Aorta (tissue), 5 donors: ENCODE measurements at regions not wholly inside any gene's neighbourhood (a gene's known extent, or its start where the extent isn't known, plus 50 kb on each side); places are given as distances from the start of the nearest gene placed in this dataset.

Experiments used
- ATAC-seq: fragments of 200-7000 bp; cut with Tn5 transposase; one replicate; pipeline ENCODE4 v1.9.1; 2022; ENCODE audit warnings: moderate library complexity; ENCODE audit not compliant: low FRiP score
- DNase-seq, 2 donors: peaks; one replicate each; pipeline ENCODE4 v3.0.0-alpha.2; 2020
- H3K27ac ChIP-seq, 2 donors: one replicate each; pipeline ENCODE4 v1.5.1; 2013; ENCODE audit warnings: low read length in 2 of 2, mild to moderate bottlenecking in 2 of 2, moderate library complexity in 2 of 2, control low read depth in 1 of 2, inconsistent platforms in 1 of 2, low read depth in 1 of 2
- H3K27me3 ChIP-seq, 2 donors: one replicate each; pipeline ENCODE4 v1.6.1; 2013; ENCODE audit warnings: control low read depth in 1 of 2, low read length in 1 of 2, mild to moderate bottlenecking in 1 of 2, moderate library complexity in 1 of 2; ENCODE audit not compliant: insufficient read depth in 2 of 2, control insufficient read depth in 1 of 2
- H3K36me3 ChIP-seq, 2 donors: one replicate each; pipeline ENCODE4 v1.6.1; 2013; ENCODE audit warnings: control low read depth in 1 of 2, low read length in 1 of 2, mild to moderate bottlenecking in 1 of 2; ENCODE audit not compliant: insufficient read depth in 2 of 2, control insufficient read depth in 1 of 2
- H3K4me1 ChIP-seq, 2 donors: one replicate each; pipeline ENCODE4 v1.6.1; 2013; ENCODE audit warnings: low read length in 2 of 2, control low read depth in 1 of 2, mild to moderate bottlenecking in 1 of 2, moderate library complexity in 1 of 2; ENCODE audit not compliant: insufficient read depth in 2 of 2, control insufficient read depth in 1 of 2
- H3K4me3 ChIP-seq, 2 donors: one replicate each; pipeline ENCODE4 v1.5.1; 2013; ENCODE audit warnings: low read length in 2 of 2, control low read depth in 1 of 2, mild to moderate bottlenecking in 1 of 2
- H3K9me3 ChIP-seq: one replicate; pipeline ENCODE4 v1.6.1; 2013; ENCODE audit warnings: mild to moderate bottlenecking, low read length; ENCODE audit not compliant: control insufficient read depth
- WGBS, 2 donors: extraction: QIAGEN DNeasy Blood & Tissue Kit; methylation state at CpG; one replicate each; pipeline ENCODE4 v1.1.7; 2013; 5-methylcytosine and 5-hydroxymethylcytosine counted together
- intact Hi-C, 2 donors: fragments of 100-400 bp; cut with DNase I; formaldehyde crosslinking; loops; one replicate each; pipeline versions ENCODE4 v1.14.2 to v1.15.0; 2022
- donor health status: healthy with polysubstance abuse.
- donor health status: Bipolar disorder and iron deficiency.
- donor health status: DM: no; HTN: no; CAD: no.
- donor health status: DM: no; HTN: no; CAD: no.
- donor health status: DM: yes; HTN: yes; CAD: no.

DNA sequence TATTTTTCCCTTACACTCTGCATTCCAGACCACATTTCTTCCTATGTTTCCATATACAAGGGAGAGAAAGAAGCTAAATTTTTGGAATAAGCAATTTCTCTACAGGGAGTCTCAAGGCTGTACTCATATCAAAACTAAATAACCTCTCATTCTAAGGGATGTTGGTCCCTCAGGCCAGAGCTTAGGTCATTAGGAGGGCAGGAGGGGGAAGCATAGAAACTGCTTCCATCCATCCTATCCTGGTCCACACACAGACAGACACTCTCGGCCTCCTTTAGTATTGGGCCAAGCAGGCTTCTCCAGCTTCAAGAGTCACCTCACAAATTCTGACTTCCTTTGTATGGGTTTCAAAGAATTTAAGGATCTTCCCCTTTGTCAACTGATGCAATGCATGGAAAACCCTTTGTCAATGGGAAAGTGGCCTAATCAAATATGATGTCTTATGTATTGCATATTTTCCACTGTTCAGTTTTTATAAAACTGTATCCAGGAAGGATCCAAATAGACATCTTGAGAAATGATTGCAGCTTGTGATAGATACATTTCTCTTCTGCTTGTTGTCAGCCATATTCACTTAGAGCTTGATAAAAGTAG lies 140.7 kb upstream of the RARB start:
- DNase-seq, result no peak
- intact Hi-C loops, result no loop called here
- Histone ChIP-seq H3K36me3 (no peaks in the 10 kb centered on the region), H3K9me3 (no peaks in the 10 kb centered on the region), H3K27me3 (no peaks in the 10 kb centered on the region), H3K4me1 (no peaks in the 10 kb centered on the region), H3K27ac (no peak overlapping the region), H3K4me3 (no peak overlapping the region)
- WGBS, 2 donors, result 93% methylated on average over 1 of the region's 1 CpG
- ATAC-seq, result no peak

GRCh38 chr3:25288413-25288812 lies 139.7 kb upstream of the RARB start:
- H3K4me3 ChIP-seq, result no peak overlapping the region
- ATAC-seq (no peak), DNase-seq (no peak)
- H3K9me3 ChIP-seq, result no peaks in the 10 kb centered on the region
- WGBS, 2 donors, result 42 to 54% methylated on average over 1 of the region's 1 CpG
- no peaks in the 10 kb centered on the region for H3K36me3 ChIP-seq
- H3K4me1 ChIP-seq, result no peaks in the 10 kb centered on the region
- no peaks in the 10 kb centered on the region for H3K27me3 ChIP-seq
- intact Hi-C loops, result no loop called here
- no peak overlapping the region for H3K27ac ChIP-seq

DNA sequence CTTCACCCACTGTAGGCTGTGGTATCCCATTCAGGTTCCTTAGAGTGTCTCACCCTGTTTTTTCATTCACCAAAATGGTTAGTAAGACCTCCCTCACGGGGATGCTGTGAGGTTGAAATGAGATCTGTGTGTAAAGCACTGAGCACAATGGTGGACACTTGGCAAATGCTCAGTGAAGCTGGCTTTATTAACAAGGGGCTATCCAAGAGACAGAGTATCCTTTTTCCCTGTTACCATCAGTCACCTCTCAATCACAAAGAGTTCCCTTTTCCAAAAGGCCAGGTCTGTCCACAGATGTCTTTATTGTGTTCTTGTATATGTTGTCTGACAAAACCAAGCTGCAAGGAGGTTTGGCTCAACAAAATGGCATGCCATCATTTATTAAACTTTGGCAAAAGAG lies 138.9 kb upstream of the RARB start:
- no peak for ATAC-seq
- no peaks in the 10 kb centered on the region for H3K27me3 ChIP-seq
- no peak overlapping the region for H3K4me3 ChIP-seq
- WGBS, 2 donors, result 94 to 97% methylated on average over 1 of the region's 1 CpG
- DNase-seq, result no peak
- peaks cover 3% of the 10 kb centered on the region for H3K9me3 ChIP-seq
- H3K4me1 ChIP-seq, result no peaks in the 10 kb centered on the region
- intact Hi-C loops, result no loop called here
- H3K36me3 ChIP-seq, result no peaks in the 10 kb centered on the region
- no peak overlapping the region for H3K27ac ChIP-seq

DNA sequence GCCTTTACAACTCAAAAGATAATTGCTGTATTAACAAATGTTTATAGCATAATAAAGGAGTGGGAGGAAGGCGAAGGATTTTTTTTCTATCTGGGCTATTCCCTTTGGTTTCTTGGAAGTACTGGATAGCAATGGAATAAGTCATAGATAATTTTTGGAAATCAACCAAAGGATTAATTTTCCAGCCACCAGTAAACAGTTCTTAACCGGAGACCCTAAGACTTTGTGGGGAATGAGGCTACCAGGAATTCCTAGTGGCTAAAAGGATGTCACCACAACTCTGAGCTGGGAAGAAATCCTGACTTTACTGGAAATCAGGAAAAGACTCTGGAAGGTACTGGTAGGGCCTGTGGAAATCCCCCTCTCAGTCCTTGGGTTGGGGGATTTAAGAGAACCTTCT lies 138.4 kb upstream of the RARB start:
- Histone ChIP-seq H3K4me1 (no peaks in the 10 kb centered on the region), H3K4me3 (no peak overlapping the region), H3K36me3 (no peaks in the 10 kb centered on the region), H3K27ac (no peak overlapping the region), H3K27me3 (no peaks in the 10 kb centered on the region), H3K9me3 (peaks cover 3% of the 10 kb centered on the region)
- ATAC-seq (no peak), DNase-seq (no peak)
- WGBS, 2 donors, result 92 to 98% methylated on average over 2 of the region's 2 CpGs
- intact Hi-C loops, result no loop called here

- DNase-seq (no peak), ATAC-seq (no peak)
- H3K9me3 ChIP-seq, result peaks cover 3% of the 10 kb centered on the region
- H3K36me3 ChIP-seq, result no peaks in the 10 kb centered on the region
- intact Hi-C loops, result no loop called here
- WGBS, 2 donors, result 34 to 45% methylated on average over 2 of the region's 2 CpGs
- no peaks in the 10 kb centered on the region for H3K27me3 ChIP-seq
- no peaks in the 10 kb centered on the region for H3K4me1 ChIP-seq
- no peak overlapping the region for H3K4me3 ChIP-seq
- no peak overlapping the region for H3K27ac ChIP-seq
These were observed 136.6 kb upstream of the RARB start for GRCh38 chr3:25291481-25291905.

- Histone ChIP-seq H3K9me3 (peaks cover 3% of the 10 kb centered on the region), H3K4me3 (no peak overlapping the region), H3K27me3 (no peaks in the 10 kb centered on the region), H3K27ac (no peak overlapping the region), H3K36me3 (no peaks in the 10 kb centered on the region), H3K4me1 (no peaks in the 10 kb centered on the region)
- ATAC-seq, result no peak
- 91 to 95% methylated on average over 3 of the region's 3 CpGs for WGBS, 2 donors
- DNase-seq, result no peak
- intact Hi-C loops, result no loop called here
These were observed 136.0 kb upstream of the RARB start for GRCh38 chr3:25292036-25292435.

- Histone ChIP-seq H3K27ac (no peak overlapping the region), H3K27me3 (no peaks in the 10 kb centered on the region), H3K9me3 (peaks cover 3% of the 10 kb centered on the region), H3K4me3 (no peak overlapping the region), H3K36me3 (no peaks in the 10 kb centered on the region), H3K4me1 (no peaks in the 10 kb centered on the region)
- ATAC-seq, result no peak
- no peak for DNase-seq
- intact Hi-C loops, result no loop called here
- WGBS, 2 donors, result 74 to 81% methylated on average over 6 of the region's 6 CpGs
These were observed 135.5 kb upstream of the RARB start for GRCh38 chr3:25292595-25292994.

GRCh38 chr3:25293736-25294135 lies 134.3 kb upstream of the RARB start:
- H3K4me3 ChIP-seq, result no peak overlapping the region
- no peak overlapping the region for H3K27ac ChIP-seq
- ATAC-seq (no peak), DNase-seq (no peak)
- peaks cover 3% of the 10 kb centered on the region for H3K9me3 ChIP-seq
- WGBS, 2 donors, result 85 to 94% methylated on average over 5 of the region's 5 CpGs
- no peaks in the 10 kb centered on the region for H3K4me1 ChIP-seq
- intact Hi-C loops, result no loop called here
- no peaks in the 10 kb centered on the region for H3K27me3 ChIP-seq
- no peaks in the 10 kb centered on the region for H3K36me3 ChIP-seq

- Histone ChIP-seq H3K36me3 (no peaks in the 10 kb centered on the region), H3K9me3 (peaks cover 3% of the 10 kb centered on the region), H3K27me3 (no peaks in the 10 kb centered on the region), H3K4me1 (no peaks in the 10 kb centered on the region), H3K27ac (no peak overlapping the region), H3K4me3 (no peak overlapping the region)
- intact Hi-C loops, result no loop called here
- 86 to 90% methylated on average over 6 of the region's 6 CpGs for WGBS, 2 donors
- ATAC-seq (no peak), DNase-seq (no peak)
These were observed 133.8 kb upstream of the RARB start for GRCh38 chr3:25294169-25294805.
